ENCODE measurements at regions not wholly inside any gene's neighbourhood (a gene's known extent, or its start where the extent isn't known, plus 50 kb on each side); places are given as distances from the start of the nearest gene placed in this dataset.

- TF ChIP-seq, protein P1, sequence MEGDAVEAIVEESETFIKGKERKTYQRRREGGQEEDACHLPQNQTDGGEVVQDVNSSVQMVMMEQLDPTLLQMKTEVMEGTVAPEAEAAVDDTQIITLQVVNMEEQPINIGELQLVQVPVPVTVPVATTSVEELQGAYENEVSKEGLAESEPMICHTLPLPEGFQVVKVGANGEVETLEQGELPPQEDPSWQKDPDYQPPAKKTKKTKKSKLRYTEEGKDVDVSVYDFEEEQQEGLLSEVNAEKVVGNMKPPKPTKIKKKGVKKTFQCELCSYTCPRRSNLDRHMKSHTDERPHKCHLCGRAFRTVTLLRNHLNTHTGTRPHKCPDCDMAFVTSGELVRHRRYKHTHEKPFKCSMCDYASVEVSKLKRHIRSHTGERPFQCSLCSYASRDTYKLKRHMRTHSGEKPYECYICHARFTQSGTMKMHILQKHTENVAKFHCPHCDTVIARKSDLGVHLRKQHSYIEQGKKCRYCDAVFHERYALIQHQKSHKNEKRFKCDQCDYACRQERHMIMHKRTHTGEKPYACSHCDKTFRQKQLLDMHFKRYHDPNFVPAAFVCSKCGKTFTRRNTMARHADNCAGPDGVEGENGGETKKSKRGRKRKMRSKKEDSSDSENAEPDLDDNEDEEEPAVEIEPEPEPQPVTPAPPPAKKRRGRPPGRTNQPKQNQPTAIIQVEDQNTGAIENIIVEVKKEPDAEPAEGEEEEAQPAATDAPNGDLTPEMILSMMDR (IDR thresholded peaks at IDR 0.05; ENCODE audit: low read depth, low read length, missing control alignments), result no peak
- no peak for DNase-seq (ENCODE audit: low read depth)
- H3K4me3 ChIP-seq (ENCODE audit: low read depth, low read length), result no peak overlapping the region
- in situ Hi-C loops (cut with HindIII; ENCODE audit: low sequenced_read_pairs), result no loop called here
Observed at GRCh38 chr7:16317406-16317805, 103.9 kb downstream of the CRPPA start.

DNA sequence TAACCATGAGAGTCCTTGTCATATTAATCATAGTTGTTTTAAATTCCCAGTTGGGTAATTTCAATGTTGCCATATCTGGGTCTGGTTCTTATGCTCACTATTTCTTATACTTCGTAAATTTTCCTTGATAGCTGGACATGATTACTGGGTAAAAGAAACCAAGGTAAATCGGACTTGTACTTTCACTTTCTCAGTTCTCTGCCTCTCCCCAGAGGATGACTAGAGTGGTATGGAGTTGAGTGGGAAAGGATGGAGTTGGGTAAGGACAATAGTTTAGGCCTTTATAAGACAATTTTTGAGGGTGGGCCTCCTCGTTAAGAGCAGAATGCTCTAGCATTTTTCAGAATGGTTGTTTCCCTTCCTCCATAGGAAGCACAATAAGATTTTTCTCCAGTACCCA is 106.1 kb downstream of the CRPPA start:
- DNase-seq (ENCODE audit: low read depth), result no peak
- TF ChIP-seq, protein P1 (IDR thresholded peaks at IDR 0.05; ENCODE audit: low read depth, low read length, missing control alignments), result no peak
- in situ Hi-C loops (cut with HindIII; ENCODE audit: low sequenced_read_pairs), result no loop called here
- H3K4me3 ChIP-seq (ENCODE audit: low read depth, low read length), result no peak overlapping the region

DNA sequence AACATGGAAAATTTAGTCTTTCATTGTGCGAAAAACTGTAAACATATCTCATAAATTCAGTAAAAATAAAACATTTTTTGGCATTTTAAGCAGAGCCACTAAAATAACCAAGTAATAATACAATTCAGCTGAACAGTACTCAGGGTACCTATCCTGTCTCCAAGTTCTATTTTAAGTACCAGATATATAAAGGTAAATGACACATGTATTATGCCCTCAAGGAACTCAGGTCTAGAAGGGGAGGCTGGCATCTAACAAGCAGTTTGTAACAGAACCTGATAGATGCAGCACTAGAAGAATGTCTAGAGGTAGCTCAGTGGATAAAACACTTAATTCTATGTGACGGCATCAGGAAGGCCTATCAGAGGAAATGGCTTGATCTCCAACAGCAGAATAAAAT is 112.2 kb downstream of the CRPPA start:
- TF ChIP-seq, protein P1 (IDR thresholded peaks at IDR 0.05; ENCODE audit: low read depth, low read length, missing control alignments), result no peak
- in situ Hi-C loops (cut with HindIII; ENCODE audit: low sequenced_read_pairs), result no loop called here
- no peak for DNase-seq (ENCODE audit: low read depth)
- no peak overlapping the region for H3K4me3 ChIP-seq (ENCODE audit: low read depth, low read length)

- TF ChIP-seq, protein P1 (IDR thresholded peaks at IDR 0.05; ENCODE audit: low read depth, low read length, missing control alignments), result no peak
- DNase-seq (ENCODE audit: low read depth), result no peak
- H3K4me3 ChIP-seq (ENCODE audit: low read depth, low read length), result no peak overlapping the region
- in situ Hi-C loops (cut with HindIII; ENCODE audit: low sequenced_read_pairs), result no loop called here
Observed at GRCh38 chr7:16301291-16301690, 120.0 kb downstream of the CRPPA start.

- in situ Hi-C loops (cut with HindIII; ENCODE audit: low sequenced_read_pairs), result no loop called here
- no peak for DNase-seq (ENCODE audit: low read depth)
- TF ChIP-seq, protein P1 (IDR thresholded peaks at IDR 0.05; ENCODE audit: low read depth, low read length, missing control alignments), result no peak
- no peak overlapping the region for H3K4me3 ChIP-seq (ENCODE audit: low read depth, low read length)
Observed at GRCh38 chr7:16300361-16300895, 120.9 kb downstream of the CRPPA start.

DNA sequence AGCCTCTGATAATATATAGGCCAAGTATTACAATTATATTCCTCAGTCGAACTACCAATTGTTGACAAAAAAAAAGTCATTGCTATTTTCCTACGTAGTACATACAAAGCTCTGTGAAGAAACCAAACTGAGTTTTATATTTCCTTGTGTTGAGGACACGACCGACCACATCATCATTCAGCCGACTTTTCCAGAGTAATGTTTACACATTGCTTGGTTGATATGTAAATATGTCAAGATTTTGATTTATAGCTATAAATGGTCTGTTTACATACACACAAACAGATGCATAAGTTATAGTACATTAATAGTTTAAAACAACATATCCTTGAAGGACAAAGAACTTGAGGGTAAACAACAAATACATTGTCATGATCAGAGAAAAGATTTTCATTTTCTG is 121.5 kb downstream of the CRPPA start:
- H3K4me3 ChIP-seq (ENCODE audit: low read depth, low read length), result no peak overlapping the region
- no peak for DNase-seq (ENCODE audit: low read depth)
- TF ChIP-seq, protein P1 (IDR thresholded peaks at IDR 0.05; ENCODE audit: low read depth, low read length, missing control alignments), result no peak
- in situ Hi-C loops (cut with HindIII; ENCODE audit: low sequenced_read_pairs), result no loop called here

- TF ChIP-seq, protein P1 (IDR thresholded peaks at IDR 0.05; ENCODE audit: low read depth, low read length, missing control alignments), result no peak
- no peak overlapping the region for H3K4me3 ChIP-seq (ENCODE audit: low read depth, low read length)
- in situ Hi-C loops (cut with HindIII; ENCODE audit: low sequenced_read_pairs), result no loop called here
- no peak for DNase-seq (ENCODE audit: low read depth)
Observed at GRCh38 chr7:16298221-16298620, 123.1 kb downstream of the CRPPA start.

Data from astrocyte of the cerebellum (primary cell).